Endothelial cell of umbilical vein (primary cell): ENCODE measurements at regions not wholly inside any gene's neighbourhood (a gene's known extent, or its start where the extent isn't known, plus 50 kb on each side); places are given as distances from the start of the nearest gene placed in this dataset.

Experiments
- EZH2 ChIP-seq: IDR thresholded peaks from 2 replicates; pipeline ENCODE4 v1.6.1; 2012; ENCODE audit warnings: borderline replicate concordance, low read depth, mild to moderate bottlenecking, moderate library complexity, low read length, inconsistent platforms; ENCODE audit not compliant: severe bottlenecking
- MAX ChIP-seq: IDR thresholded peaks from 2 replicates; pipeline ENCODE4 v1.6.1; 2011; ENCODE audit not compliant: insufficient read depth, insufficient read length
- POLR2A ChIP-seq: IDR thresholded peaks from 2 replicates; pipeline ENCODE4 v1.6.1; 2012; ENCODE audit warnings: low read depth, mild to moderate bottlenecking, control low read depth, low read length
- POLR2AphosphoS5 ChIP-seq: IDR thresholded peaks from 2 replicates; pipeline ENCODE4 v1.6.1; 2012; ENCODE audit warnings: low read depth, mild to moderate bottlenecking, control low read depth, low read length, moderate library complexity; ENCODE audit not compliant: insufficient read depth
- TF ChIP-seq, protein P1 (sequence below), 2 donors: IDR thresholded peaks; 1 replicate in 1 of 2; 2 replicates in 1 of 2; pipeline ENCODE4 v1.5.1; 2011; ENCODE audit warnings: low read length in 2 of 2, mild to moderate bottlenecking in 2 of 2, moderate library complexity in 2 of 2, control low read depth in 1 of 2, inconsistent platforms in 1 of 2, low read depth in 1 of 2; ENCODE audit not compliant: insufficient read depth in 1 of 2; ENCODE audit errors: extremely low read depth in 1 of 2

- TF ChIP-seq, protein P1, sequence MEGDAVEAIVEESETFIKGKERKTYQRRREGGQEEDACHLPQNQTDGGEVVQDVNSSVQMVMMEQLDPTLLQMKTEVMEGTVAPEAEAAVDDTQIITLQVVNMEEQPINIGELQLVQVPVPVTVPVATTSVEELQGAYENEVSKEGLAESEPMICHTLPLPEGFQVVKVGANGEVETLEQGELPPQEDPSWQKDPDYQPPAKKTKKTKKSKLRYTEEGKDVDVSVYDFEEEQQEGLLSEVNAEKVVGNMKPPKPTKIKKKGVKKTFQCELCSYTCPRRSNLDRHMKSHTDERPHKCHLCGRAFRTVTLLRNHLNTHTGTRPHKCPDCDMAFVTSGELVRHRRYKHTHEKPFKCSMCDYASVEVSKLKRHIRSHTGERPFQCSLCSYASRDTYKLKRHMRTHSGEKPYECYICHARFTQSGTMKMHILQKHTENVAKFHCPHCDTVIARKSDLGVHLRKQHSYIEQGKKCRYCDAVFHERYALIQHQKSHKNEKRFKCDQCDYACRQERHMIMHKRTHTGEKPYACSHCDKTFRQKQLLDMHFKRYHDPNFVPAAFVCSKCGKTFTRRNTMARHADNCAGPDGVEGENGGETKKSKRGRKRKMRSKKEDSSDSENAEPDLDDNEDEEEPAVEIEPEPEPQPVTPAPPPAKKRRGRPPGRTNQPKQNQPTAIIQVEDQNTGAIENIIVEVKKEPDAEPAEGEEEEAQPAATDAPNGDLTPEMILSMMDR (IDR thresholded peaks at IDR 0.05; ENCODE audit: extremely low read depth in 1 of 2, insufficient read depth in 1 of 2, low read depth in 1 of 2, low read length in 2 of 2): no peak
- TF ChIP-seq POLR2AphosphoS5: no peak
- no peak for TF ChIP-seq POLR2A
- TF ChIP-seq EZH2: no peak
- no peak for TF ChIP-seq MAX
Measured at GRCh38 chr12:93967454-93967853, 180.9 kb upstream of the PLXNC1 start.
